SK-N-MC (cell line): ENCODE measurements at regions not wholly inside any gene's neighbourhood (a gene's known extent, or its start where the extent isn't known, plus 50 kb on each side); places are given as distances from the start of the nearest gene placed in this dataset.

ENCODE experiments used
- EZH2 ChIP-seq: fragments of 200-600 bp; sonication (generic); IDR thresholded peaks from one replicate; pipeline ENCODE4 v1.6.1; 2017; ENCODE audit warnings: antibody characterized with exemption
- FOXP2 ChIP-seq: optimal IDR thresholded peaks from 2 replicates; pipeline ENCODE3; 2011; ENCODE audit warnings: mild to moderate bottlenecking, moderate library complexity; ENCODE audit not compliant: insufficient read depth; ENCODE audit errors: extremely low read length, control extremely low read depth
- POLR2AphosphoS5 ChIP-seq: IDR thresholded peaks from 2 replicates; pipeline ENCODE4 v1.6.1; 2012; ENCODE audit warnings: mild to moderate bottlenecking, low read depth, low read length, borderline replicate concordance

GRCh38 chr13:31042049-31042448 is 109.6 kb downstream of the TEX26 start:
- TF ChIP-seq POLR2AphosphoS5 (no peak), EZH2 (no peak), FOXP2 (no peak)
